Osteoblast (primary cell): ENCODE measurements at regions not wholly inside any gene's neighbourhood (a gene's known extent, or its start where the extent isn't known, plus 50 kb on each side); places are given as distances from the start of the nearest gene placed in this dataset.

Source experiments
- DNase-seq: peaks from one replicate; pipeline ENCODE4 v3.0.0; 2011; ENCODE audit warnings: low spot score, mixed read lengths; ENCODE audit not compliant: insufficient read length; ENCODE audit errors: missing footprints
- H2AFZ ChIP-seq: 2 replicates; pipeline ENCODE4 v1.6.0; 2011; ENCODE audit warnings: mild to moderate bottlenecking, low read length
- H3K27ac ChIP-seq: 2 replicates; pipeline ENCODE4 v1.5.1; 2011; ENCODE audit warnings: mild to moderate bottlenecking, low read depth, low read length, moderate library complexity
- H3K27me3 ChIP-seq: 2 replicates; pipeline ENCODE4 v1.6.0; 2012; ENCODE audit warnings: mild to moderate bottlenecking, control low read depth, inconsistent platforms, low read length, moderate library complexity; ENCODE audit not compliant: insufficient read depth
- H3K36me3 ChIP-seq: 2 replicates; pipeline ENCODE4 v1.5.1; 2011; ENCODE audit warnings: mild to moderate bottlenecking, low read length, control low read depth, moderate library complexity; ENCODE audit not compliant: insufficient read depth
- H3K4me1 ChIP-seq: 2 replicates; pipeline ENCODE4 v1.5.1; 2011; ENCODE audit warnings: mild to moderate bottlenecking, low read length, control low read depth, moderate library complexity; ENCODE audit not compliant: insufficient read depth
- H3K4me2 ChIP-seq: 2 replicates; pipeline ENCODE4 v1.6.0; 2011; ENCODE audit warnings: mild to moderate bottlenecking, low read length; ENCODE audit not compliant: insufficient read depth
- H3K4me3 ChIP-seq: fragments of 200-600 bp; sonication (generic); 3 replicates; pipeline ENCODE4 v1.5.1; 2012; ENCODE audit warnings: mild to moderate bottlenecking, low read length, inconsistent platforms; ENCODE audit not compliant: insufficient read depth
- H3K79me2 ChIP-seq: 2 replicates; pipeline ENCODE4 v1.6.0; 2012; ENCODE audit warnings: mild to moderate bottlenecking, low read length, control low read depth, inconsistent platforms; ENCODE audit not compliant: insufficient read depth
- H3K9me3 ChIP-seq: 2 replicates; pipeline ENCODE4 v1.5.1; 2011; ENCODE audit warnings: low read depth, low read length, control low read depth
- H4K20me1 ChIP-seq: 2 replicates; pipeline ENCODE4 v1.6.0; 2012; ENCODE audit warnings: mild to moderate bottlenecking, low read length, control low read depth; ENCODE audit not compliant: insufficient read depth
- TF ChIP-seq, protein P1 (sequence below): IDR thresholded peaks from 2 replicates; pipeline ENCODE4 v1.5.1; 2011; ENCODE audit warnings: mild to moderate bottlenecking, low read depth, low read length, moderate library complexity; ENCODE audit errors: extremely low read depth

DNA sequence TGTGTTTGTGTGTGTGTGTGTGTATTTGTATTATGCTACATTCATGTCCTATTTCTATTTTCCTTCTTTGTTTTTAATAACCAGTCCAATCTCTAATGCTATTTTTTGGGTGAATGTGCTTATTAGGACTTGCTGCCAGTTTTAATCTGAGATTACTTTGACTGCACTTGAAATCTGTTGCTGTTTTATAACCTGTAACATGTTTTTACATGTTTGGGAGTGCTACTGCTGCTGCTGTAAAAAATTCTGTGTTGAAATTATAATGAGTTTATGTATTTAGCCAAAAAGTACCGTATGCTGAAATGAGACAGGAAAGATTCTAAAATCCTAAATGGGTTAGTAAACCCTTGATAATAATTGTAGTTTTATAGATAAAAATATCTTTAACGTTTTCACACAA is 104.7 kb upstream of the SSBP2 start:
- Histone ChIP-seq H3K36me3 (no peaks in the 10 kb centered on the region), H3K27ac (no peak overlapping the region), H3K4me1 (peaks cover 31% of the 10 kb centered on the region), H2AFZ (peak overlapping the region; percentile 1), H3K9me3 (no peaks in the 10 kb centered on the region), H3K79me2 (no peaks in the 10 kb centered on the region), H3K4me2 (no peak overlapping the region), H3K4me3 (no peak overlapping the region), H3K27me3 (no peaks in the 10 kb centered on the region), H4K20me1 (no peaks in the 10 kb centered on the region)
- no peak for DNase-seq
- TF ChIP-seq, protein P1, sequence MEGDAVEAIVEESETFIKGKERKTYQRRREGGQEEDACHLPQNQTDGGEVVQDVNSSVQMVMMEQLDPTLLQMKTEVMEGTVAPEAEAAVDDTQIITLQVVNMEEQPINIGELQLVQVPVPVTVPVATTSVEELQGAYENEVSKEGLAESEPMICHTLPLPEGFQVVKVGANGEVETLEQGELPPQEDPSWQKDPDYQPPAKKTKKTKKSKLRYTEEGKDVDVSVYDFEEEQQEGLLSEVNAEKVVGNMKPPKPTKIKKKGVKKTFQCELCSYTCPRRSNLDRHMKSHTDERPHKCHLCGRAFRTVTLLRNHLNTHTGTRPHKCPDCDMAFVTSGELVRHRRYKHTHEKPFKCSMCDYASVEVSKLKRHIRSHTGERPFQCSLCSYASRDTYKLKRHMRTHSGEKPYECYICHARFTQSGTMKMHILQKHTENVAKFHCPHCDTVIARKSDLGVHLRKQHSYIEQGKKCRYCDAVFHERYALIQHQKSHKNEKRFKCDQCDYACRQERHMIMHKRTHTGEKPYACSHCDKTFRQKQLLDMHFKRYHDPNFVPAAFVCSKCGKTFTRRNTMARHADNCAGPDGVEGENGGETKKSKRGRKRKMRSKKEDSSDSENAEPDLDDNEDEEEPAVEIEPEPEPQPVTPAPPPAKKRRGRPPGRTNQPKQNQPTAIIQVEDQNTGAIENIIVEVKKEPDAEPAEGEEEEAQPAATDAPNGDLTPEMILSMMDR: no peak

DNA sequence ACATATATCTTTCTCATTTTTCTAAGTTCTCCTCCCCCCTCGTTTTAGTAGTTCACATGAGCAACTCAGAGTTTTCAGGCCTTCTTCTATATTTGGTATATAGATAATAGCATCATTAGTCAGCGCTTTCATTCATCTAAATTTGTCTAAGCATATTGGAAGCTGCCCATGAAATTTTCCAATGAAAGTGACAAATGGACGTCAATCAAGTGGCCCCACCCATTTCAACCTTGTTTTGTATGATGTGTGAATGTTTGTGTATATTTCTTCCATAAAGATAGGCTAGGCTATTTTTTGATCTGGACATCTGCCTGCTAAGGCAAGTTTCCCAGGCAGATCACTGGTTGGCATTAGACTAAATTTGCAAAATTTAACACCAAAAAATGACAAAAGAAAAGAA is 104.0 kb upstream of the SSBP2 start:
- Histone ChIP-seq H3K4me3 (no peak overlapping the region), H3K9me3 (no peaks in the 10 kb centered on the region), H3K27me3 (no peaks in the 10 kb centered on the region), H3K4me1 (peaks cover 35% of the 10 kb centered on the region), H2AFZ (peak overlapping the region; percentile 1), H3K4me2 (no peak overlapping the region), H3K79me2 (no peaks in the 10 kb centered on the region), H3K36me3 (no peaks in the 10 kb centered on the region), H4K20me1 (no peaks in the 10 kb centered on the region), H3K27ac (no peak overlapping the region)
- TF ChIP-seq, protein P1: no peak
- peak; percentile 59 for DNase-seq

DNA sequence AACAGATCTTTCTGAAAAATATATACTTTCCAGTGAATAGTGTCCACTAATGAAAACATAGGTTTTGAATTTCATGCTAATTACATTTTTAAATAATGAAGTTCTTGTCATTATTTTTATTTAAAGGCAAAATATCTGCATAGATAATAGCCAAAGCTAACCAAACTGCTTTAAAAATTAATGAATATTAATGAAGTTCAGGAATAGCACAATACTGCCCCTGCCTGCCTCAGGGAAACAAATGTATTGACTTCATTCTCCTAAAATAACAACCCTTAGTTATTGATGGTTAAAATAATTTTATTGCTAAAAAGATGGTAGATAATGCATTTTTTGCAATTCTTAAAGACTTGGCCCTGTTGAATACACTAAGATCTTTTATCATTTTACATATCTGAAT is 103.6 kb upstream of the SSBP2 start:
- TF ChIP-seq, protein P1: peak; percentile 27
- peak overlapping the region; percentile 1 for H2AFZ ChIP-seq
- no peaks in the 10 kb centered on the region for H4K20me1 ChIP-seq
- H3K27ac ChIP-seq: no peak overlapping the region
- no peak overlapping the region for H3K4me2 ChIP-seq
- no peak overlapping the region for H3K4me3 ChIP-seq
- no peak for DNase-seq
- no peaks in the 10 kb centered on the region for H3K79me2 ChIP-seq
- no peaks in the 10 kb centered on the region for H3K36me3 ChIP-seq
- no peaks in the 10 kb centered on the region for H3K27me3 ChIP-seq
- H3K9me3 ChIP-seq: no peaks in the 10 kb centered on the region
- H3K4me1 ChIP-seq: peaks cover 35% of the 10 kb centered on the region

DNA sequence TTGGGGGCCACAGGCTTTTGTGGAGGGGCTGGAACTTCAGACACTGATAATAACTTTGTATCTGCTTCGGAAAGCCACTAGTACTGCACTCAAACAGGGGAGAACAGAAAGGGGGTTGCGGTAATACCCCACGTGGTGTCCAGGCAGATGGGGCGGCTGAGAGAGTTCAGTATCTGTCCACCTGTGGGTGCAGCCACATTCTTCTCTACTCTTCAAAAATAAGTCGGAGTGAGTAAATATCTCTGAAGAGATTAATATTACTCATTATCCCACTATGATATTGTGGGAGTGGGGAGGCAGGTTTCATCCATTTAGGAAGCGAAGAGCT is 102.1 kb upstream of the SSBP2 start:
- no peak for DNase-seq
- Histone ChIP-seq H3K27ac (no peak overlapping the region), H3K4me3 (peak overlapping the region; percentile 59), H3K36me3 (no peaks in the 10 kb centered on the region), H3K4me2 (peak overlapping the region; percentile 70), H4K20me1 (no peaks in the 10 kb centered on the region), H3K79me2 (no peaks in the 10 kb centered on the region), H3K9me3 (no peaks in the 10 kb centered on the region), H3K27me3 (no peaks in the 10 kb centered on the region), H3K4me1 (peaks cover 35% of the 10 kb centered on the region), H2AFZ (peak overlapping the region; percentile 65)
- TF ChIP-seq, protein P1: no peak
